CD4-positive, alpha-beta T cell (primary cell): ENCODE measurements at regions not wholly inside any gene's neighbourhood (a gene's known extent, or its start where the extent isn't known, plus 50 kb on each side); places are given as distances from the start of the nearest gene placed in this dataset.

Experiments used
- ATAC-seq: fragments of 200-7000 bp; cut with Tn5 transposase; one replicate; pipeline ENCODE4 v1.10.0; 2022; ENCODE audit warnings: mild to moderate bottlenecking; ENCODE audit not compliant: poor library complexity
- CTCF ChIA-PET: fragments of 350-600 bp; sonication (Branson Sonifier 250); formaldehyde crosslinking; loops from one replicate; lab custom pipeline; 2021; ENCODE audit warnings: antibody characterized with exemption, inconsistent platforms; lab: Charles Lee
- POLR2A ChIA-PET: fragments of 350-600 bp; sonication (Branson Sonifier 250); formaldehyde crosslinking; loops from one replicate; lab custom pipeline; 2021; ENCODE audit warnings: antibody characterized with exemption, inconsistent platforms; lab: Charles Lee
- DNase-seq, 14 experiments: peaks; one replicate each; pipeline ENCODE4 v3.0.0-alpha.2; 2013 to 2020; ENCODE audit warnings: mixed read lengths in 2 of 14
- H3K27ac ChIP-seq, 2 donors: one replicate each; pipeline versions ENCODE4 v1.5.1 to v1.7.0; 2013; ENCODE audit warnings: low read length in 2 of 2, low read depth in 1 of 2, mild to moderate bottlenecking in 1 of 2
- H3K27me3 ChIP-seq, 2 experiments: 1 replicate in 1 of 2; 2 replicates in 1 of 2; pipeline versions ENCODE4 v1.6.1 to v1.7.0; 2013; ENCODE audit warnings: low read length in 2 of 2, control low read depth in 1 of 2, mild to moderate bottlenecking in 1 of 2, moderate library complexity in 1 of 2; ENCODE audit not compliant: insufficient read depth in 2 of 2, control insufficient read depth in 1 of 2
- H3K36me3 ChIP-seq: one replicate; pipeline ENCODE4 v1.6.1; 2013; ENCODE audit warnings: low read length, control low read depth; ENCODE audit not compliant: insufficient read depth
- H3K4me1 ChIP-seq: one replicate; pipeline ENCODE4 v1.6.1; 2013; ENCODE audit warnings: low read length, control low read depth; ENCODE audit not compliant: insufficient read depth
- H3K4me3 ChIP-seq: one replicate; pipeline ENCODE4 v1.5.1; 2013; ENCODE audit warnings: mild to moderate bottlenecking, low read length, moderate library complexity
- H3K9me3 ChIP-seq, 2 experiments: 1 replicate in 1 of 2; 2 replicates in 1 of 2; pipeline versions ENCODE4 v1.6.1 to v1.7.0; 2013; ENCODE audit warnings: low read length in 2 of 2, mild to moderate bottlenecking in 2 of 2, control low read depth in 1 of 2, moderate library complexity in 1 of 2; ENCODE audit not compliant: control insufficient read depth in 1 of 2, insufficient read depth in 1 of 2
- H3K27ac Mint-ChIP-seq: one replicate; pipeline ENCODE4 v1.8.0; 2020; ENCODE audit warnings: mixed read lengths
- H3K27me3 Mint-ChIP-seq: one replicate; pipeline ENCODE4 v1.8.0; 2021; ENCODE audit warnings: mixed read lengths
- H3K36me3 Mint-ChIP-seq: one replicate; pipeline ENCODE4 v1.8.0; 2021; ENCODE audit warnings: low read depth, mixed read lengths
- H3K4me1 Mint-ChIP-seq: one replicate; pipeline ENCODE4 v1.8.0; 2021; ENCODE audit warnings: low read depth, mixed read lengths
- H3K4me3 Mint-ChIP-seq: one replicate; pipeline ENCODE4 v1.8.0; 2020; ENCODE audit warnings: mild to moderate bottlenecking, mixed read lengths
- H3K9me3 Mint-ChIP-seq: one replicate; pipeline ENCODE4 v1.8.0; 2020; ENCODE audit warnings: mixed read lengths
- CTCF ChIP-seq: fragments of 200-600 bp; IDR thresholded peaks from one replicate; pipeline ENCODE4 v1.8.0; 2022; ENCODE audit warnings: antibody characterized with exemption, mild to moderate bottlenecking
- intact Hi-C, 2 experiments: fragments of 100-400 bp; cut with DNase I in 1 of 2; cut with micrococcal nuclease in 1 of 2; formaldehyde crosslinking; loops; one replicate each; pipeline versions ENCODE4 v1.15.1 to v1.9.0; 2023 to 2025; cut with DNase I, micrococcal nuclease

GRCh38 chr17:5837055-5837491, 233.1 kb upstream of the WSCD1 start:
- no peak overlapping the region for H3K27ac Mint-ChIP-seq
- intact Hi-C loops: no loop called here

GRCh38 chr17:5838661-5839300, 231.4 kb upstream of the WSCD1 start:
- no peaks in the 10 kb centered on the region for H3K9me3 ChIP-seq
- Mint-ChIP-seq H3K9me3 (no peaks in the 10 kb centered on the region), H3K36me3 (no peaks in the 10 kb centered on the region), H3K4me3 (no peak overlapping the region), H3K27ac (no peak overlapping the region), H3K27me3 (no peaks in the 10 kb centered on the region), H3K4me1 (no peaks in the 10 kb centered on the region)
- H3K27me3 ChIP-seq: no peaks in the 10 kb centered on the region
- H3K27ac ChIP-seq: no peak overlapping the region
- TF ChIP-seq CTCF: no peak
- ATAC-seq (no peak), DNase-seq (no peak)
- ChIA-PET CTCF (no interaction called here), POLR2A (no interaction called here)
- no peaks in the 10 kb centered on the region for H3K36me3 ChIP-seq
- H3K4me3 ChIP-seq: no peak overlapping the region
- no peaks in the 10 kb centered on the region for H3K4me1 ChIP-seq
- intact Hi-C loops: no loop called here

More at GRCh38 chr17:5837055-5837491, 233.1 kb upstream of the WSCD1 start:
- no peak for TF ChIP-seq CTCF
- Mint-ChIP-seq H3K9me3 (no peaks in the 10 kb centered on the region), H3K36me3 (no peaks in the 10 kb centered on the region), H3K27me3 (no peaks in the 10 kb centered on the region), H3K4me1 (peaks cover 9% of the 10 kb centered on the region), H3K4me3 (no peak overlapping the region)
- Histone ChIP-seq H3K27ac (no peak overlapping the region), H3K27me3 (no peaks in the 10 kb centered on the region), H3K9me3 (no peaks in the 10 kb centered on the region), H3K36me3 (no peaks in the 10 kb centered on the region), H3K4me1 (no peaks in the 10 kb centered on the region), H3K4me3 (no peak overlapping the region)
- POLR2A ChIA-PET: no interaction called here
- CTCF ChIA-PET: no interaction called here
- DNase-seq: no peak
- no peak for ATAC-seq

GRCh38 chr17:5840811-5841446, 229.2 kb upstream of the WSCD1 start:
- H3K9me3 ChIP-seq: no peaks in the 10 kb centered on the region
- H3K27ac ChIP-seq: no peak overlapping the region
- Mint-ChIP-seq H3K27ac (no peak overlapping the region), H3K36me3 (no peaks in the 10 kb centered on the region), H3K4me1 (no peaks in the 10 kb centered on the region), H3K27me3 (no peaks in the 10 kb centered on the region), H3K9me3 (no peaks in the 10 kb centered on the region), H3K4me3 (no peak overlapping the region)
- no peaks in the 10 kb centered on the region for H3K27me3 ChIP-seq
- H3K4me3 ChIP-seq: no peak overlapping the region
- intact Hi-C loops: no loop called here
- CTCF ChIA-PET: no interaction called here
- ATAC-seq (no peak), DNase-seq (no peak)
- H3K36me3 ChIP-seq: no peaks in the 10 kb centered on the region
- no peak for TF ChIP-seq CTCF
- POLR2A ChIA-PET: no interaction called here
- H3K4me1 ChIP-seq: no peaks in the 10 kb centered on the region
